GM18499 (cell line): ENCODE measurements at regions not wholly inside any gene's neighbourhood (a gene's known extent, or its start where the extent isn't known, plus 50 kb on each side); places are given as distances from the start of the nearest gene placed in this dataset.
"Not testable (repeated sequence)": the region's sequence is repeated elsewhere in the genome, so short reads cannot be mapped to it uniquely, and the experiment has no call there.

Experiments used
- ATAC-seq: cut with Tn5 transposase; IDR thresholded peaks from one replicate; pipeline ENCODE4 v1.9.1; 2021; ENCODE audit warnings: moderate number of reproducible peaks; ENCODE audit not compliant: insufficient read depth, unreplicated experiment

DNA sequence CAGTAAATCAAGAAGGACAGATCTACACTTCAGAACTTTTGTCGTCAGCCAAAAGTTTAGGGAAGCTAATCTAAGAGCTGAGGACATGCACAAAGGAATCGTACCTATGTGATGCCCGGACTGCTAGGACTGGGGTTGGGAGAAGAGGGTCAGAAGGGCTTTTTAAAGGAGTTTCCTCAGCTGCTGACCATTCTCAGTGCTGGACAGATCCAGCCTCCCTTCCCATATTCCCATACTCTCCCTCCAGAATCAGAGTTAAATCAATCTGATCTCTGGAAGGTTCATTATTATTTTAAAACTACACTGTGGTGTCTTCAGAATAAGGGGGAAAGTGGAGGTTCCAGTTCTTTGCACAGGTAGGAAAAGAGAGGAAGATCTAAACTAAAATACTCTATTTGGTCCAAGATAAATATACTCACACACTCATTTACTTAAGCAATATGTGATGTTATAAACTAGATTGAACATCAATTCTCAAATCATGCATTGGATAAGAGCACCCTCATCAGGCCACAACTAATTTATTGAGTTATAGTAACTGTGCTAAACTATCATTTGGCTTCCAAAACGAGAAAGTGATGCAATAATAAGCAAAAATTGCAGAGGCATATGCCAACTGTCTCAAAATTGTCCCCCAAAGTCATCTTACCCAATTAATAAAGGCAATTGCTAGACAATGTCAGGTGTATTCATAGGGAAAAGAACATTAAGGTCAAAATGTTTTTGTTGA, 124.7 kb downstream of the HNRNPD start:
- ATAC-seq, result no peak

DNA sequence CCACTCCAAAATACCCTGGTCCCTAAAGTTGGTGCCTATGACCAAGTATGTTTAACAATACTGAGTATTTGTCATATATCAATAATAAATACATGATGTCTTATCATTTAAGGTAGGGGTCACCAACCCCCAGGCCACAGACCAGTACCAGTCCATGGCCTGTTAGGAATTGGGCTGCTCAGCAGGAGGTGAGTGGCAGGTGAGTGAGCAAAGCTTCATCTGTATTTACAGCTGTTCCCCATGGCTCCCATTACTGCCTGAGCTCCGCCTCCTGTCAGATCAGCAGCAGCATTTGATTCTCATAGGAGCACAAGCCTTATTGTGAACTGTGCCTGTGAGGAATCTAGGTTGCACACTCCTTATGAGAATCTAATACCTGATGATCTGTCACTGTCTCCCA, 126.2 kb downstream of the HNRNPD start:
- no peak for ATAC-seq

DNA sequence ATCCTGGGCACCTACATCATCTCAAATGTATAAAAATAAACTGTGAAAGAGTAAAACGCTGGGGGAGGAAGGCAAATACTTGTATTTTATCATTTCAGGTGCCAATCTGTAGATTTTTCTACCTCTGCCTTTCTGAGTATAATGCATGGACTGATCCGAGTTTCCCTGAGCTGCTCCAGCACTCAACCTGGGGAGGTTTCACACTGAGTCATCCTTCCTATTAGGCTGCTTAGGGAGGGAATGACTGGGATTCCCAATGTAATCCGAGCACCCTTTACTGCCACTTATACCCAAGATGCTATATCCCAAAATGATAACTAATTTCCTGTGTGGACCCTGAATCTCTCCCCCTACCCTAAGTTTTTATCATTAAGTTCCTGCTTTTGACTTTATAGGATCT, 126.6 kb downstream of the HNRNPD start:
- ATAC-seq, result no peak

DNA sequence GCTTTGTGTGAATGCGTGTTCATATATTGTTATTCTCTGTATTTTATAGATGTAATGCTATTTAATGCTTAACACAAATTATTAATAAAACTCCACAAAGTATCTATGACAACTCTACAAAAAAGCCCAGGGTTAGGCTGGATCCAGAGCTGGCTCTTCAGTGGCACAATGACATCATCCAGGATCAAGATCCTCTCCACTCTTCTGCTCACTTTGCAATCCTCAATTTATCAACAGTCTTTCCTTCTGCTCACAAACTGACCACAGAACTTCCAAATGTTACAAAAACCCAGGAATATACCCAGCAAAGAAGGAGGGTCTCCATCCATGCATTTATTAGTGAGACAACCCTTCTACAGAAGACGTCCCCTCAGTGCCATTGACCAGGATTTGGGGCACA, 132.3 kb downstream of the HNRNPD start:
- ATAC-seq, result no peak

DNA sequence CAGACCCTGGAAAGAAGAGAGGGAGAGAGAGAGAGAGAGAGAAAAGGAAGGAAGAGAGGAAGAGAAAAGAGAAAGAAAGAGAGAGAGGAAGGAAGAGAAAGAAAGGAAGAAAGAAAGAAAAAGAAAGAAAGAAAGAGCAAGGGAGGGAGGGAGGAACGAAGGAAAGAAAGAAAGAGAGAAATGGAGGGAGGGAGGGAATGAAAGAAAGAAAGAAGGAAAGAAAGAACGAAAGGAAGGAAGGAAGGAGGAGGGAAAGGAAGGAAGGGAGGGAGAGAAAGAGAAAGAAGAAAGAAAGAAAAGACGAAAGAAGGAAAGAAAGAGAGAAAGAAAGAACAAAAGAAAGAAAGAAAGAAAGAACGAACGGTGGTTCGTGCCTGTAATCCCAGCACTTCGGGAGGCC, 133.4 kb downstream of the HNRNPD start:
- ATAC-seq, result no peak

DNA sequence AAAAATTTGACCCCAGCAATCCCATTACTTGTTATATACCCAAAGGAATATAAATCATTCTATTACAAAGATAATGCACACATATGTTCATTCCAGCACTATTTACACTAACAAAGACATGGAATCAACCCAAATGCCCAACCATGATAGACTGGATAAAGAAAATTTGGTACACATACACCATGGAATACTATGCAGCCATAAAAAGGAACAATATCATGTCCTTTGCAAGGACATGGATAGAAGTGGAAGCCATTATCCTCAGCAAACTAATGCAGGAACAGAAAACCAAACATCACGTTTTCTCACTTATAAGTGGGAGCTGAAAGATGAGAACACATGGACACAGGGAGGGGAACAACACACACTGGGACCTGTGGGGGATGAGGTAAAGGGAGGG, 136.6 kb downstream of the HNRNPD start:
- ATAC-seq, result not testable (repeated sequence)

DNA sequence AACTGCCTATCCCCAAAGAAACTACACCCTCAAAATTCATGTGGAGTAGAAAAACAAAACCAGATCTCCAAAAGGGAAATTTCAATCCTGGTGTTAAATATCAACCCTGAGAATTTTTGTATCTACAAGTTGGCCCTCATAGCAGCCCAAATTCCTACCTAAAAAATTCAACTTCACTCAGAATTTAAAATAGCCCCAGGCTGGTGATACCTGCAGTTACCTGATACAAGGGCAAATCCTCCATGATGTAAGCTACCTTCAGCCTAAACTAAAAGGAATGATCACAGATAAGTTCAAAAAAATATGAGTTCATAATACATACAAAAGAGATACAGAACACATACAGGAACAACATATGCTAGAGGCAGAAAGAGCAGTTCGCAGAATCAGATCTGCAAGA, 138.4 kb downstream of the HNRNPD start:
- ATAC-seq, result no peak

DNA sequence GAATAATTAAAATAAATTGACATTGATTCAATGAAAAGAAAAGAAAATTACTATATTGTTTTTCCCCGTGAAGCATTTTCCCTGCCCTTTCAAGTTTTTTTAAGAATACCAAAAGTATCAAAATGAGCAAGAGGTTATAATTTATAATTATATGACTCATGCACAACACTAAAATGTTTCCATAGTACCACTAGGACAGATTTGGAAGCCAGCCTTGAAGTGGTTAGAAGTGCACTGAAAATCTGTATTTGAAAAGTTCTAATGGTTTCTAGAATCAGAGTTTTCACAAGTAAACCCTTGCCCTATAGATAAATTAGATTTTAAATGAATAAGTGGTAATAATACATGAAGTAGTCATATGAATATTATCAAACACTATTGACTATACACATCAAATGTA, 140.9 kb downstream of the HNRNPD start:
- no peak for ATAC-seq

DNA sequence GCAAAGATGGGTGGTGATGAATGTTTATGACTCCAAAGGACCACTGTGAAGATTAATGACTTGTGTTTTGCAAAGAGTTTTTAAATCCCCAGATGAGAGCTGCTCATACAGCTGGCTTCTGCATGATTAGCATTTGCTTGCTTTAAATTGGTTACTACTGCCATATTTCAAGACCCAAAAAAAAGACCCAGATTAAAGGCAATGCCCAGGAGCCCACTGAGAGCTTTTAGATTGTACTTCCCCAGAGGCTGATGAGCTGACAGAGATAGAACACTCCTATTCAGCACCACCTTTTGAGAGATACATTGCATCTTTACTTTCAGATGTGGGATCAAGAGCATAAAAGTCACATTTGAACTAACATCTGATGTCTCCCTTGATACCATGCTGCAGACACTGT, 142.0 kb downstream of the HNRNPD start:
- ATAC-seq, result no peak

DNA sequence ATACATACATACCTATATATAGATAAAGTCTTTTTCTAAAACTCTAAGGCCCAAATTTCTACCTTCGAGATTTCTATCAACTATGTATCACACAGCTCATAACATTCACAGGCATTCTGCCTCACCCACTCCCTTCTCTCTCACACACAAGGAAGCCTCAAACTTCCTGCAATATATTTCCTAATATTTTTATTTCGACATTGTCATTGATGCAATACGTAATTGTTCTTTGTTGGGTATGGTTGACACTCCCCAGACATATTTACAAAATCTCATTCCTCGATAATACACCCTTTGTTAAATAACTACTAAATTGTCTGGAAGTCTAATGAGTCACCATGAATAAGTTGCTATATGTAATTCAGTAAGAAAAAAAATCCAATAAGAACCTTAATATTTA, 143.5 kb downstream of the HNRNPD start:
- ATAC-seq, result no peak

DNA sequence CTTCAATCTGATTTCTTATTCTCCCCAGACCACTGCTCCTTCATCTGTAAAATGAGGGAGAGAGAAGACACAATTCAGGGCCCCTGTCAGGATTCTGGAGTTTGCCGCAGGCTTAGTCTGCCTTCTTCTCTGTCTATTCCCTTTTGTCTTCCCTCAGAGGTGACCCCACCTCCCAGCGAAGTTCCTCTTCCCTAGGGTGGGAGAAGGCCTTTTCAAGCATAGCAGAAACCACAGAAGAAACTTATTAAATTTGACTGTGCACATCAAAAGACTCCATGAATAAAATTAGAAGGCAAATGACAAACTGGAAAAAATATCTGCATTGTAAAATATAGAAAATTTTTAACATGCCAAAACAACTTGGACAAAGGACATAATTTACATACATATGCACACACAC, 148.8 kb downstream of the HNRNPD start:
- no peak for ATAC-seq

DNA sequence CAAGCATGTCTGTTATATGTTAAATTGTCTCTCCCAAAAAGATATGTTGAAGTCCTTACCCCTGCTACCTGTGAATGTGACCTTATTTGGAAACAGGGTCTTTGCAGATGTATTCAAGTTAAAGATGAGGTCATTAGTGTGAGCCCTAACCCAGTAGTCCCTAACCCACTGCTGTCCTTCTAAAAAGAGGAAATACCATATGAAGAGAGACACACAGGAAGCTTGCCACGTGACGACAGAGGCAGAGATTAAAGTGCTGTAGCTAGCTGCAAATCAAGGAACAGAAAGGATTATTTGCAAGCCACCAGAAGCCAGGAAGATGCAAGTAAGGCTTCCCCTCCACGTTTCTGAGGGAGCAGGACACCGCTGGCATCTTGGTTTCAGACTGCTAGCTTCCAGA, 150.1 kb downstream of the HNRNPD start:
- ATAC-seq, result peak; percentile 73

DNA sequence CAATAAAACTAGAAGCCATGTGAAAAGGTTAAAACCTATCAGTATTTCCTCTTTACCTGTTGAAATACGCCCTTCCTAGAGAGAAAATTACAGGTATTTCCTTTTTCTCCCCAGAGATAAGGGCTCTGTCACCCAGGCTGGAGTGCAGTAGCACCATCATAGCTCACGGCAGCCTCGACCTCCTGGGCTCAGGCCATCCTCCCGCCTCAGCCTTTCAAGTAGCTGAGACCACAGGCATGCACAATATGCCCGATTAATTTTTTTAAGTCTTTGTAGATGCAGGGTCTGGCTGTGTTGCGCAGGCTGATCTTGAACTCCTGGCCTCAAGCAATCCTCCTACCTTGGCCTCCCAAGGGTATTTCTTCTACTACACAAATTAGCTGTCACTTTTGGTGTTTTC, 154.4 kb downstream of the HNRNPD start:
- no peak for ATAC-seq

DNA sequence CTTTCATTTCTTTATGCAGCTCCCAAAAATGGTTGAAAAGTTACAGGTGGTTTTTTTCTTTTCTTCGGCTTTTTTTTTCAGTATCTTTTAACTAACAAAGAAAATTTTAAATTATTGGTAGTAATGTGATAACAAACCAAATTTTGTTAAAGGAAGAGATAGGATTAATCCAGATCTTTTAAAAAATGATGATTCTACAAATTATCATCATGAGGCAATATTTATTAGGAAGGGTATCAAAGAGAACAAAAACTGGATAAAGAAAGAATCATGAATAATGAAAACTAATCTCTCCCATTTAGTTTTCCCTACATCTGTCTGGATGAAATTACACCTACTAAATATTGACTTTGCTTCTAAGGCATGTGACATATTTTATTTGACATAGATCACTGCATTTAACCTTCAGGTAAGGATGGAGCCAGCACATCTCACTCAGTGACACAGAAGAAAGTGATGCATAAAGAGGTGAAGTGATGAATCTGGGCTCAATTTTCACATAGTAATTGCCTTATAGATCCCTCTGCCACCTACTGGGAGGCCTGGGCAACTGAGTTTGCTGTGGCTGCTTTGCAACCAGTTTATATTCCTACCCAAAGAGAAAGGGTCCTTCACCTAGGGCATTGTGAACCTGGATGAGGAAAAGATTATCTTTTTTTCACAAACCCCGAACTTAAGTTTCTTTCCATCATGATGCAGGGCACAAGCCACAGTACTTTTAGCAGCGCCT, 155.6 kb downstream of the HNRNPD start:
- no peak for ATAC-seq

DNA sequence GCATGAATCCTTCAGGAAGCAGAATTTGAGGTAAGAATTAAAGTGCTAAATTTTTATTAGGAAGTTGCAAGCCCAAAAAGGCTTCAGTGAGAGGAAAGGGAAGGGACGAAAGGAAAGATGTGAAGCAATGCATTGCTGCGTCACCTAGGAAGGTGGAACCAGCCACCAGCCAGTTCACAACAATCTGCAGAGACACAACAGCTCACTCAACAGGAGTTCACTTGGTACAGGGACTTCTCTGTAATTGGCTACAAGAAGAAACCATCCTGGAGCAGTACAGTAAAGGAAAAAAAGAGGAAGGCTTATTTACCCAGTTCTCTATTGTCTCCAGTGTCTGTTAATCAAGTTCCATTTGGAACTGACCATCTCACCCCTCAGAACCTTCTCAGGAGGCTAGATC, 157.6 kb downstream of the HNRNPD start:
- no peak for ATAC-seq

DNA sequence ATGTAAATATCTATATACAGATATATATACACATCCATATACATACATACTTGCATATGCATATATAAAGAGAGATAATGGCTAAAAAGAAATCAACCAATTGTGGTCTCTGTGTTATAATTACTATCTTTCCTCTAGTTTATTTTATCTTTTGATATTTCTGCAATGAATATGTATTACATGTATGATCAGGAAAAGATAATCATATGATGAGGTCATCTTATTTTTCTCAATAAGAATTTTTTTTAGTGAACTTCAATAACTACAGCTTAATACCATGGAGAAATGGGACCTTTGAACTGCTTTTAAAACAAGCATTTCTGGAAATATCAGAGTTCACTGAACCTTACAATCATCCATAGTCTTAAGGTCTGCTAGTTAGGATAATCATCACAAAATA, 158.0 kb downstream of the HNRNPD start:
- ATAC-seq, result no peak

DNA sequence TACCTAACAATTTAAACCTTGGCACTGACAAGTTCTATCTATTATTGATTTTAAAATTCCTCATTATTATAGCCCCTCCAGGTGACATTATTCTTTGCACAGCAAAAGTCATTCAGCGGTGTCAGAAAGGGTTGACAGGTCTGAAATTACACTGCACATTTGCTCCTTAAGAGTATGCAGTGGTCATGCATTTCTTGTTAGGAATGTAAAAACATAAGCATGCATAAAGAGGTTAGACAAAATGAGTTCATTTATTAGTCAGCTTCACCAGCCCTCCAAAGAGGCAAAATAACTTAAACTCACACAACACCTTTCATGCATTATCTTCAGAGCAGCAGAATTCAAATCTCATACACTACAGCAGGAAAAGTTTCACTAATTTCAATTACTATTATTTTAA, 158.8 kb downstream of the HNRNPD start:
- no peak for ATAC-seq

DNA sequence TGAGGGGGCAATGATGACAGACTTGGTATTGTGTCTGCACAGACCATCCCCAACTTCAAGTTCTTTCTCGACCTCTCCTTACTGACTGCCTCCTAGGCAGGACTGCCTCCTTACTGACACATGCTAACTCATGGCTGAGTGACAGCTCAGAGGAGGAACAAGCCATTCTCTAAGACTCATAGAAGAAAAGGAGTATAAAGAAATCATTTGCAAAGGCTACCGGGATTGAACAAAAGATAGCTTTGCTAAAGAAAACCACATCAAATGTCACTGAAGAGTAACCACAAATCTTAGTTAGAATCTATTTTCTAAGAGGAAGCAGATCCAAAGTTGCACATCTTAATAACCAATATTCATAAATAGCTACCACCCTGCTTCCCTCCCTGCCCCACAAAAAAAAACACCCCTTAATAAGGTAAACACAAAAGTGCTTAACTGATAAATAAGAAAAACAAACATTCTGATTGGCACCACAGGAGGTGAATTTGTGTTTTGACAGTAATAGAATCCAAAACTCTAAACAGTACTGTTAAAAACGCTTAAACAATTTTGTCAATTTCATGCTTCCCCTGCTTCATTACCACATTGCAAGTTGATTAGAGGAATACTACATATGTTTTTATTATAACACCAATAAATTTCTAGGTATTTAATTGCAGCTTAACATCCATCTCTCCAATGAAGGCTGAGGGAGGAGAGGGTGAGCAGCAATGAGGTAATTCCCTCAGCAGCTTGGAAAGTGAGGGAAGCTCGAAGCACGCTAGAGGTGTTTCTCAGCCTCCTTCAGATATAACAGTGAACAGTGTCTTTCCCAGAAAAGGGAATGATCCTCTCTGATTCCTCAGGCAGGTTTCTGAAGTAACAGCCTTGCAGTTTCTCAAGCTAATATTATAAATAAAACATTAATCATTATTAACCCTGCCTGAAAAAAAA, 160.0 kb downstream of the HNRNPD start:
- no peak for ATAC-seq

DNA sequence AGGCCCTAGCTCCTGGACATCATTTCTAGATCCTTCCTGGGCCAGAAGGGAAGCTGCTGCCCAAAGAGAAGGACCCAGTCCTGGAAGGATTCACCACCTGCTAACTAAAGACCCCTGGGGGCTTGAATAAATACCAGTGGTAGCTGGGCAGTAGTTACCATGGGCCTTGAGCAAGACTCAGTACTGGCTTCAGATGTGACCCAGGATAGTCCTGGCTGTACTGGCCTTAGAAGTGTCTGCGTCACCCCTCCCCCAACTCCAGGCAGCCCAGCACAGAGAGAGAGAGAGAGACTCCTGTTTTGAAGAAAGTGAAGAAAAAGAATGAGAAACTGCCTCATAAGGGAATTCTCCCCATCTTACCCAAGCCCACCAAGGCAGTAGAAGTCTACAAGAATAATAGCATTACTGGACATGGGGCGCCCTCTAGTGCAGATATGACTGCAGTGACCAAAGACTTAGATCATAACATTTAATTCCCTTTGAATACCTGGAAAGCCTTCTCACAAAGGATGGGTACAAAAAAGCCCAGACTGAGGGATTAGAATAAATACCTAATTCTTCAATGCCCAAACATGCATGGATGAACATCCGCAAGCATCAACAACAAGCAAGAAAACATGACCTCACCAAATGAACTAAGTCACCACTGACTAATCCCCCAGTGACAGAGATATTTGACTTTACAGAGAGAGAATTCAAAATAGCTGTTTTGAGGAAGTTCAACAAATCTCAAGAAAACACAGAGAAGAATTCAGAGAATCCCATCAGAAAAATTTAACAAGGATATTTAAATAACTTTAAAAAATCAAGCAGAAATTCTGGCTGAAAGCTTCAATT, 171.8 kb downstream of the HNRNPD start:
- ATAC-seq, result no peak

DNA sequence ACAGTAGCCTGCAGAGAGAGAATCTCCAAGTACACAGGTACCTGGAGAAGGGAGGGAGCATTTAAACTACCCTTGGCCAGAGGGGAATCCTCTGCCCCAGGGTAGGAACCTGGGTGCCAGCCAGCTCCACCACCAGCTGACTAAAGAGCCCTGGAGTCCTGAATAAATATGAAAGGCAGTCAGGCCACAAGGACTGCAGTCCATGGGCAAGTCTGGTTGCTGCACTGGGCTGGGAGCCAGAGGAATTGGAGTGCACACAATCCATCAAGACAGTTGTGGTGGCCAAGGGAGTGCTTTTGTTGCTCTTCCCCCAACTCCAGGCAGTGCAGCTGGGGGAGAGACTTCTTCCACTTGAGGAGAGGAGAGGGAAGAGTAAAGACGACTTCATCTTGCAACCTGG, 172.5 kb downstream of the HNRNPD start:
- no peak for ATAC-seq
